Stimulated activated CD4-positive, alpha-beta T cell treated with anti-CD3 and anti-CD28 coated beads, Interleukin-4, amount 100 ng/mL, for 24 hours (primary cell): ENCODE measurements at regions not wholly inside any gene's neighbourhood (a gene's known extent, or its start where the extent isn't known, plus 50 kb on each side); places are given as distances from the start of the nearest gene placed in this dataset.

Experiments used
- DNase-seq: peaks from one replicate; pipeline ENCODE4 v3.0.0-alpha.2; 2020

GRCh38 chr2:196449083-196449482, 190.4 kb upstream of the CCDC150 start:
- DNase-seq: no peak

- DNase-seq: no peak
Measured at GRCh38 chr2:196452758-196453157, 186.8 kb upstream of the CCDC150 start.

- peak; percentile 51 for DNase-seq
Measured at GRCh38 chr2:196453613-196454047, 185.9 kb upstream of the CCDC150 start.

GRCh38 chr2:196454492-196454891, 185.0 kb upstream of the CCDC150 start:
- DNase-seq: no peak

- no peak for DNase-seq
Measured at GRCh38 chr2:196459539-196459938, 180.0 kb upstream of the CCDC150 start.

- DNase-seq: no peak
Measured at GRCh38 chr2:196463706-196464105, 175.8 kb upstream of the CCDC150 start.

- no peak for DNase-seq
Measured at GRCh38 chr2:196464311-196464710, 175.2 kb upstream of the CCDC150 start.

- no peak for DNase-seq
Measured at GRCh38 chr2:196466581-196466980, 172.9 kb upstream of the CCDC150 start.

- DNase-seq: no peak
Measured at GRCh38 chr2:196468394-196468793, 171.1 kb upstream of the CCDC150 start.

- no peak for DNase-seq
Measured at GRCh38 chr2:196473617-196474016, 165.9 kb upstream of the CCDC150 start.

- DNase-seq: no peak
Measured at GRCh38 chr2:196475611-196476010, 163.9 kb upstream of the CCDC150 start.

GRCh38 chr2:196478588-196478987, 160.9 kb upstream of the CCDC150 start:
- no peak for DNase-seq

GRCh38 chr2:196479350-196479749, 160.2 kb upstream of the CCDC150 start:
- no peak for DNase-seq

GRCh38 chr2:196480653-196481323, 158.7 kb upstream of the CCDC150 start:
- no peak for DNase-seq

- no peak for DNase-seq
Measured at GRCh38 chr2:196481324-196481697, 158.2 kb upstream of the CCDC150 start.

- peak; percentile 12 for DNase-seq
Measured at GRCh38 chr2:196482119-196483065, 157.1 kb upstream of the CCDC150 start.

GRCh38 chr2:196486146-196486545, 153.4 kb upstream of the CCDC150 start:
- no peak for DNase-seq

- DNase-seq: no peak
Measured at GRCh38 chr2:196487417-196487816, 152.1 kb upstream of the CCDC150 start.

GRCh38 chr2:196489371-196489770, 150.1 kb upstream of the CCDC150 start:
- DNase-seq: no peak

GRCh38 chr2:196492946-196493345, 146.6 kb upstream of the CCDC150 start:
- no peak for DNase-seq

- DNase-seq: no peak
Measured at GRCh38 chr2:196498962-196499361, 140.6 kb upstream of the CCDC150 start.

- no peak for DNase-seq
Measured at GRCh38 chr2:196499686-196500085, 139.8 kb upstream of the CCDC150 start.

- no peak for DNase-seq
Measured at GRCh38 chr2:196500686-196501431, 138.7 kb upstream of the CCDC150 start.
